ENCODE measurements at regions not wholly inside any gene's neighbourhood (a gene's known extent, or its start where the extent isn't known, plus 50 kb on each side); places are given as distances from the start of the nearest gene placed in this dataset.
A peak's percentile ranks its signal among the peaks of the same experiment; 100 is the strongest.

GRCh38 chr15:101551696-101552591, 62.4 kb upstream of the PCSK6 start:
- intact Hi-C loops (cut with micrococcal nuclease; ENCODE audit: unreplicated experiment) (no loop called here), in situ Hi-C loops (cut with HindIII; ENCODE audit: extremely low pct_ligation_motif_present, low pct_unique_long_range_greater_than_20kb) (no loop called here)
- ChIA-PET CTCF (ENCODE audit: low intra/inter-chr PET ratio, low total read pairs) (no interaction called here), POLR2A (no interaction called here)
- Histone ChIP-seq H3K79me2 (ENCODE audit: insufficient read depth, low read length) (no peaks in the 10 kb centered on the region), H3K9me3 (ENCODE audit: low read length) (no peaks in the 10 kb centered on the region), H3K4me2 (ENCODE audit: low read depth, low read length) (no peak overlapping the region), H2AFZ (ENCODE audit: low read length) (no peak overlapping the region), H3K9ac (ENCODE audit: insufficient read depth, low read depth, low read length) (no peak overlapping the region), H3K27me3 (ENCODE audit: control insufficient read depth in 1 of 2, insufficient read depth in 2 of 2, low read length in 2 of 2) (peaks cover 0 to 2% of the 10 kb centered on the region in 2 experiments; a peak in 2 of 5 replicates), H3K4me3 (replicated peaks in 1 of 3; ENCODE audit: insufficient read depth in 1 of 3, low read depth in 2 of 3, low read length in 3 of 3) (no peak overlapping the region), H3K27ac (ENCODE audit: extremely low read length, insufficient read depth, low read length) (no peak overlapping the region), H3K4me1 (ENCODE audit: insufficient read depth, low read length) (peaks cover 11% of the 10 kb centered on the region), H4K20me1 (ENCODE audit: insufficient read depth, low read length) (no peaks in the 10 kb centered on the region), H3K36me3 (replicated peaks in 1 of 2; ENCODE audit: control insufficient read depth in 1 of 2, insufficient read depth in 2 of 2, low read length in 2 of 2) (no peaks in the 10 kb centered on the region)
- 80% methylated on average over 18 of the region's 20 CpGs for WGBS (ENCODE audit: low lambda C conversion rate)
- no peak for FAIRE-seq
- DNase-seq (ENCODE audit: low spot score), result no peak
- ATAC-seq, result peak; percentile 66
- no TSS peak for BruUV-seq (replicated peaks)
- TF ChIP-seq ZBTB40 (IDR thresholded peaks at IDR 0.05), result no peak
- TF ChIP-seq ZBTB40 (CRISPR knock-in tag; IDR thresholded peaks at IDR 0.05), result no peak
- TF ChIP-seq ZNF687 (CRISPR knock-in tag; IDR thresholded peaks at IDR 0.05), result 0 out of 2 replicates have a peak, but pooled peaks have one; percentile 11
